DOHH2 (cell line): ENCODE measurements at regions not wholly inside any gene's neighbourhood (a gene's known extent, or its start where the extent isn't known, plus 50 kb on each side); places are given as distances from the start of the nearest gene placed in this dataset.

Source experiments
- H3F3A ChIP-seq: fragments of 200-600 bp; sonication (generic), shearing (Covaris generic); 2 replicates; pipeline ENCODE4 v1.6.0; 2016; ENCODE audit warnings: antibody characterized with exemption, mild to moderate bottlenecking; ENCODE audit not compliant: control insufficient read depth, insufficient read depth
- H3K27ac ChIP-seq: fragments of 200-600 bp; sonication (generic); 2 replicates; pipeline ENCODE4 v1.5.1; 2014; ENCODE audit warnings: low read depth, mild to moderate bottlenecking, low read length, moderate library complexity
- H3K27me3 ChIP-seq: fragments of 200-600 bp; sonication (generic); 2 replicates; pipeline ENCODE4 v1.6.1; 2014; ENCODE audit warnings: mild to moderate bottlenecking, low read length, mixed read lengths; ENCODE audit not compliant: control insufficient read depth
- H3K36me3 ChIP-seq: fragments of 200-600 bp; sonication (generic); 2 replicates; pipeline ENCODE4 v1.6.1; 2014; ENCODE audit warnings: mild to moderate bottlenecking, low read length, moderate library complexity, mixed read lengths; ENCODE audit not compliant: control insufficient read depth
- H3K4me1 ChIP-seq: fragments of 200-600 bp; sonication (generic); 2 replicates; pipeline ENCODE4 v1.6.1; 2014; ENCODE audit warnings: mild to moderate bottlenecking, low read length, mixed read lengths; ENCODE audit not compliant: control insufficient read depth
- H3K4me2 ChIP-seq: fragments of 200-600 bp; sonication (generic); 2 replicates; pipeline ENCODE4 v1.6.0; 2014; ENCODE audit warnings: mild to moderate bottlenecking, low read length, moderate library complexity
- H3K4me3 ChIP-seq: fragments of 200-600 bp; sonication (generic); 2 replicates; pipeline ENCODE4 v1.5.1; 2014; ENCODE audit warnings: mild to moderate bottlenecking, low read length, mixed read lengths
- H3K79me2 ChIP-seq: fragments of 200-600 bp; sonication (generic); 2 replicates; pipeline ENCODE4 v1.6.1; 2014; ENCODE audit warnings: mild to moderate bottlenecking, low read length, mixed read lengths; ENCODE audit not compliant: control insufficient read depth
- H3K9me2 ChIP-seq: fragments of 200-600 bp; sonication (generic); replicated peaks from 2 replicates; pipeline ENCODE4 v1.6.1; 2014; ENCODE audit warnings: mild to moderate bottlenecking, low read length, mixed read lengths; ENCODE audit not compliant: control insufficient read depth
- H3K9me3 ChIP-seq: fragments of 200-600 bp; sonication (generic); 2 replicates; pipeline ENCODE4 v1.6.1; 2014; ENCODE audit warnings: antibody characterized with exemption, low read length, mixed read lengths; ENCODE audit not compliant: control insufficient read depth, insufficient read depth
- H4K20me1 ChIP-seq: fragments of 200-600 bp; sonication (generic); 2 replicates; pipeline ENCODE4 v1.6.0; 2014; ENCODE audit warnings: low read depth, mild to moderate bottlenecking, antibody characterized with exemption, low read length, moderate library complexity; ENCODE audit not compliant: control insufficient read depth, insufficient read depth
- CTCF ChIP-seq: fragments of 200-600 bp; sonication (generic); IDR thresholded peaks from one replicate; pipeline ENCODE4 v1.5.1; 2014; ENCODE audit warnings: antibody characterized with exemption, mild to moderate bottlenecking, low read depth, low read length; ENCODE audit not compliant: poor library complexity, severe bottlenecking
- EZH2phosphoT487 ChIP-seq: fragments of 200-600 bp; sonication (generic); IDR thresholded peaks from 2 replicates; pipeline ENCODE4 v1.6.1; 2017; ENCODE audit warnings: borderline replicate concordance, mild to moderate bottlenecking, antibody characterized with exemption, low read length, moderate library complexity, mixed read lengths

DNA sequence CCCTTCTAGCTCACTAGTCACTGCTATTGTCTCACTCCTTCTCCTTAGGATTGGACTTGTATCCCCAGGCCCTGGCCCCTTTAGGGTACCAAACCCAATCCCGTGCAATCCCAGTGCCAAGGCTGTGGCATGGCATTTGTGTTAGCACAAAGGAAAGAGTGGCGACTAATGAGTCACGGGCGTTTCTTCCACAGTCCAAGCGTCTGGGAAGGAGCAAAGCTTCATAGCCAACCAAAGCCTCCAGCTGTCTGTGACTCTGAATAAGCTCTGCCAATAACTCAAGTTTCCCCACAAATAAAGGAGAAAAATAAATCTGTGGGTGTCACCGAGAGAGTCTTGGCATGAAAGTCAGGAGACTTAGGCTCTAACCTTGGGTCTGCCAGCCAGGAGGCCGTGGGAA is 54.6 kb upstream of the COX10 start:
- Histone ChIP-seq H3F3A (no peaks in the 10 kb centered on the region), H3K4me2 (no peak overlapping the region), H3K9me3 (no peaks in the 10 kb centered on the region), H4K20me1 (no peaks in the 10 kb centered on the region), H3K9me2 (no peaks in the 10 kb centered on the region), H3K36me3 (no peaks in the 10 kb centered on the region), H3K27me3 (no peaks in the 10 kb centered on the region), H3K4me3 (no peak overlapping the region), H3K4me1 (no peaks in the 10 kb centered on the region; the same call in 1 of the 2 replicates), H3K27ac (no peak overlapping the region), H3K79me2 (no peaks in the 10 kb centered on the region)
- no peak for TF ChIP-seq EZH2phosphoT487
- TF ChIP-seq CTCF: no peak

DNA sequence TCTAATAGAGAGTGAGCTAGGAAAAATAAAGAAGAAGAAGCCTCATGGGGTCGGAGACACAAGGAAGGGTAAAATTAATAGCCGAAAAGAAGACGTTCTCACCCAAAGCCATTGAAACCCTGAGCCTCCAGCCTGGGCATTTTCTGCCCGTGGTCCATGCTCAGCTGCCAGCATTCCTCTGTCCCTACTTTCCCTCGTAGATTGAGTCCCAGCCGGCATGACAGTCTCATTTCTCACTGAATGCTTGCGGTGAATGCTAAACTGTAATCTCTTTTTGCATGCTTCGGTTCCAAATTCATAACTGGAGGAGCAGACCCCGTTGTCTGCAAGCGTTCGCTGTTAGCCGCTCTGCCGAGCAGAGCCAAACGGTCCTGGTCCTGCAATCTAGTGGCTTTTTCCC is 54.0 kb upstream of the COX10 start:
- no peak overlapping the region for H3K27ac ChIP-seq
- no peaks in the 10 kb centered on the region for H3K27me3 ChIP-seq
- H3K4me2 ChIP-seq: no peak overlapping the region
- H3F3A ChIP-seq: no peaks in the 10 kb centered on the region
- H3K9me2 ChIP-seq: no peaks in the 10 kb centered on the region
- no peaks in the 10 kb centered on the region for H3K9me3 ChIP-seq
- H4K20me1 ChIP-seq: no peaks in the 10 kb centered on the region
- TF ChIP-seq EZH2phosphoT487: no peak
- no peak for TF ChIP-seq CTCF
- H3K36me3 ChIP-seq: no peaks in the 10 kb centered on the region
- no peaks in the 10 kb centered on the region; the same call in 1 of the 2 replicates for H3K4me1 ChIP-seq
- H3K79me2 ChIP-seq: no peaks in the 10 kb centered on the region
- H3K4me3 ChIP-seq: no peak overlapping the region

- Histone ChIP-seq H3K9me2 (no peaks in the 10 kb centered on the region), H3K79me2 (no peaks in the 10 kb centered on the region), H3K27me3 (no peaks in the 10 kb centered on the region), H3K4me1 (no peaks in the 10 kb centered on the region; the same call in 1 of the 2 replicates), H3K9me3 (no peaks in the 10 kb centered on the region), H3K4me3 (no peak overlapping the region), H3K4me2 (no peak overlapping the region), H4K20me1 (no peaks in the 10 kb centered on the region), H3F3A (no peaks in the 10 kb centered on the region), H3K36me3 (no peaks in the 10 kb centered on the region), H3K27ac (no peak overlapping the region)
- no peak for TF ChIP-seq CTCF
- TF ChIP-seq EZH2phosphoT487: no peak
These were observed 52.4 kb upstream of the COX10 start for GRCh38 chr17:14016858-14017257.
